ENCODE measurements at regions not wholly inside any gene's neighbourhood (a gene's known extent, or its start where the extent isn't known, plus 50 kb on each side); places are given as distances from the start of the nearest gene placed in this dataset.
"Not testable (repeated sequence)": the region's sequence is repeated elsewhere in the genome, so short reads cannot be mapped to it uniquely, and the experiment has no call there.

DNA sequence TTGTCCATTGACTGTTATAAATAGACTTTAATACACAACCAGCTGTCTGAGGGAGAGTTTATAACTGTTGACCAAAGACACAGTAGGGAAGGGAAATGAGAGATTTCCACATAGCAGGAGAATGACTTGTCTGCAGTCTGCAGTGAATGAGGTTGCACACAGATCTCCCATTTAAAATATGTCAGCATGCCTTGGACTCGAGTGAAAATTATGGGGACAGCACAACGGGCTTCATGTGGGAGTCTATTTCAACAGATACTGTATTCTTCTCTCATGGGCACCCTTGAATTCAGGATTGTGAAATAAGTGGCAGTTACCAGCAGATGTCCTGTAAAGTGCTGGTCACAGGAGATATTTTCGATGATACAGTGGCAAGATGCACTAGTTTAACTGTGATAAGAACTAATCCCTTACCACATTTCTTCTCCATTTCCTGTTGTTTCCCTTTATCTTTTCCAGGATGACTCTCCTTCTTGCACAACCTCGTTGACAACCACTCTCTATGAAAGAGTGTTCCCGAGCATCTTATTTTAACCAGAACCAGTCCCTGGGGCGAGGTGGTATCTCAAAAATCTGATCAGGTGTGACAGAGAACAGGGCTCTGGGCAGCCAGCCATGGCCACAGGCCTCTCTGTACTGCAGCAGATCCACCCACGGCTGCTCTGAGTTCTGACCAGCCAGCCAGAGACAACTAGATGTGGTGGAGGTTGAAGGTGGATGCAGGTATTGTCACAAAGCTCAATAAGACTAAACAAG, 51.5 kb upstream of the MAP3K1 start:
- DNase-seq: peak; percentile 72

DNA sequence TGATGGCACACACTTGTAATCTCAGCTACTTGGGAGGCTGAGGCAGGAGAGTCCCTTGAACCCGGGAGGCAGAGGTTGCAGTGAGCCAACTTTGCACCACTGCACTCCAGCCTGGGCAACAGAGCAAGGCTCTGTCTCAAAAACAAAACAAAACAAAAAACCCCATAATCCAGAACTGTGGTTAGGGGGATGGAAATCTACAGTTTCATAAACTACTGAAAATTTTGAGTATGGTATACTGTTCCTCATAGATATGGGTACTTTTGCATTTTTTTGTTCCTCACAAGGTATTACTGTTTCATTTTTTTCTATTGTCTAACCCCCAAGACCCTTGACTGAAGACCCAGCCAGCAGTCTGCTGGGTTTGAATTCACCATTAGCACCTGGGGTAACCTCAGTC, 52.2 kb upstream of the MAP3K1 start:
- no peak for DNase-seq

DNA sequence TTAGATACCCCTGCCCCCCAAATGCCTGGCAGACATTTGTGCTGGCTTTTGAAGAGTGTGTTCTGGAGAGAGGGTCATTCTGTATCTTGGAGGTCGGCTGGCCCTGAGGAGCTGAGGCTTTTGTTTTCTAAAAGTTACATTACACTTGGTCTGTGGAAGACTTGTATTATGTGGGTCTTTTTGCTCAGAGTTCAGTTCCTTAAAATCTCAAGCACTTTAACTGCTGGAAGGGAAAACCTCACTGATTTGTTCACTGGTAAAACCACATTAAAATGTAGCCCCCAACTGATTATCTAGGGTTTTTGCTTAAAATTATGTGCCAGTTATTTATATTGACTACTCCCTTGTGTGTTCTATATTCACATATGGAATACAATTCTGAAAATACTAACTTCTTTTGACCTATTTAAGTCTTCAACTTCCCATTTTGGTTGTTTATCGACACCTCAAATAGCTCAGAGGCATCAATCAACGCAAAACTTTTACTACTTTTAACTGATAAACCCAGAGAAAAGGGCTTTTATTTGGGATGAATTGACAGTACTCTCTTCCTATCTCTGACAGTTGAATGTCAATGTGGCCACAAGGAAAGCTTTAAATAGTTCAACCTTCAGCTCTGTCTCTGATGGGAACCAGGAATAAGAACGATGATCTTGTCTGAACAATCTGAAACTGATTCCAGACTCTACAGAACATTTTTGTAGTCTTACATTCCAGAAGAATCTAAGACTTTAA, 54.0 kb upstream of the MAP3K1 start:
- DNase-seq: no peak

DNA sequence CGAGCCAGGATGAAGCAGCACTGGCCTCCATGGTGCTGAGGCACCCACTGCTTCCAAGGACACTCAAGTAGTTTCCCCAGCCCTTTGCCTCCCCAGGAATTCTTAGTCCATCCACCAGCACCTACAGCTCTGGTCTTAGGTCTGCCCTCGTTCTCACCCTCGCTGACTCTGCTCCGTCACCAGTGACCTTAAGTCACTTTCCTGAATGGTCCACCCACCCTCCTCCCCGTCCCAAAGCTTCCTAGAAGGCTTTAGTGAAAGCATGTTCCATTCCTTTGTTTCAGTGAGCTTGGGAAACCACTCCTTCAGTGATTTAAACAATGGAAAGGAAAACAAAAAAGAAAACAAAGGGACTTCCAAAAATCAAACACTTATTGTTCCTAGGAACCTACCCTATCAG, 54.6 kb upstream of the MAP3K1 start:
- no peak for DNase-seq

DNA sequence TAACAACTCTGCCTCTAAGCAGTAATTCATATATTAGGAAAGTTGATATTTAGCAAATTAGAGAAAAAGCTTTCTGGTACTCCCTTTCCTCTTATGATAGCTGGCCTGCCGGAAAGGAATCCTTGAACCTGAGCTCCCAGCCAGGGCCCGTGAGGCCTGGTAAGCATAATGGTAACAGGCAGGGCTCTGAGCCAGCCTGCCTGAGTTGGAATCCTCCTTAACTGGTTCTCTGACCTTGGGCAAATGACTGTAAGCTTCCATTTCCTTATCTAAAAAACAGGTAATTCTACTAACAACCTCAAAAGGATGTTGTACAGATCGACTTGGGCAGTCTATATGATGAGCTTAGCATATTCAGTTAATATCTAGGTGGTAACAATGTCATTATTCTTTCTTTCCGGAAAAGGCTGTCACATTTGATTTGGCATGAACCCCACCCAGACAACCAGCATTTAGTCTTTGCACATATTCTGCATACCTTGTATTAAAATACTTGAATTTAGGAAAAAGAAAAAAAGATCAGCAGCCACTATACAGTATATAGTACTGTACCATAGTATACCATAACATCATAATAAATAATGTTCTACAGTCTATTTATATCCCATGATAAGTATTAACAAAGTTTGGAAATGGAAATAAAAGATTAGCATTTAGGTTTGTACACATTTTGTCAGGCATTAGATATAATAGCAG, 55.7 kb upstream of the MAP3K1 start:
- DNase-seq: peak; percentile 13

DNA sequence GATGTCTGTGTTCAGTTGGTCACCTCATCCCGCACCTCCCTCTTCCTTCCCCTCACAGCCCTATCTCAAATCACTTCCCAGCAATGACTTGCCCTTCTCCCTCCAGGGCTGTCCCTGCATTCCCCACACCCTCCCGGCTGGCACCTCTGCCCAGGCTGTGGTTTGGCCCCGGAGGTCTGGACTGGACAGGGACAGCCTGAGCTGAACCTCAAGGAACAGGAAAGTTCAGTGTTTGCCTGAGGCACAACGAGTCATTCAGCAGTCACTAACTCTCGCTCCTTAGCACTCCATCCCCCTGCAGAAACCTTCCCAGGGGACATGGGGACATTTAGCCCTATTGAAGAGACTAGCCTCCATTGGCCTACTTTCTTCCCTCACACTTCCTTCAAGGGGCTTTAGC, 58.3 kb upstream of the MAP3K1 start:
- DNase-seq: peak; percentile 22

DNA sequence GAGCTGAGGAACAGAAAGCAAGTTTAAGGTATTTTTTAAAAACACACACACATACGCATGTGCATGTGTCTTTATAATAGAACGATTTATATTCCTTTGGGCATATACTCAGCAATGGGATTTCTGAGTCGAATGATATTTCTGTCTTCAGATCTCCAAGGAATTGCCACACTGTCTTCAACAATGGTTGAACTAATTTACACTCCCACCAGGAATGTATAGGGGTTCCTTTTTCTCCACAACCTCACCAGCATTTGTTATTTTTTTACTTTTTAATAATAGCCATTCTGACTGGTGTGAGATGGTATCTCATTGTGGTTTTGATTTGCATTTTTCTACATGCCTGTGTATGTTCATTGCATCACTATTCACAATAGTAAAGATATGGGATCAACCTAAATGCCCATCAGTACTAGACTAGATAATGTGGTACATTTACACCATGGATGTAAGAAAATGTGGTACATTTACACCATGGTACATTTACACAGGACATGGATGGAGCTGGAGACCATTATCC, 60.3 kb upstream of the MAP3K1 start:
- no peak for DNase-seq

DNA sequence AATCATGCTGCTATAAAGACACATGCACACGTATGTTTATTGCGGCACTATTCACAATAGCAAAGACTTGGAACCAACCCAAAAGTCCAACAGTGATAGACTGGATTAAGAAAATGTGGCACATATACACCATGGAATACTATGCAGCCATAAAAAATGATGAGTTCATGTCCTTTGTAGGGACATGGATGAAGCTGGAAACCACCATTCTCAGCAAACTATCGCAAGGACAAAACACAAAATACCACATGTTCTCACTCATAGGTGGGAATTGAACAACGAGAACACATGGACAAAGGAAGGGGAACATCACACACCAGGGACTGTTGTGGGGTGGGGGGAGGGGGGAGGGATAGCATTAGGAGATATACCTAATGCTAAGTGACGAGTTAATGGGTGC, 61.8 kb upstream of the MAP3K1 start:
- not testable (repeated sequence) for DNase-seq

DNA sequence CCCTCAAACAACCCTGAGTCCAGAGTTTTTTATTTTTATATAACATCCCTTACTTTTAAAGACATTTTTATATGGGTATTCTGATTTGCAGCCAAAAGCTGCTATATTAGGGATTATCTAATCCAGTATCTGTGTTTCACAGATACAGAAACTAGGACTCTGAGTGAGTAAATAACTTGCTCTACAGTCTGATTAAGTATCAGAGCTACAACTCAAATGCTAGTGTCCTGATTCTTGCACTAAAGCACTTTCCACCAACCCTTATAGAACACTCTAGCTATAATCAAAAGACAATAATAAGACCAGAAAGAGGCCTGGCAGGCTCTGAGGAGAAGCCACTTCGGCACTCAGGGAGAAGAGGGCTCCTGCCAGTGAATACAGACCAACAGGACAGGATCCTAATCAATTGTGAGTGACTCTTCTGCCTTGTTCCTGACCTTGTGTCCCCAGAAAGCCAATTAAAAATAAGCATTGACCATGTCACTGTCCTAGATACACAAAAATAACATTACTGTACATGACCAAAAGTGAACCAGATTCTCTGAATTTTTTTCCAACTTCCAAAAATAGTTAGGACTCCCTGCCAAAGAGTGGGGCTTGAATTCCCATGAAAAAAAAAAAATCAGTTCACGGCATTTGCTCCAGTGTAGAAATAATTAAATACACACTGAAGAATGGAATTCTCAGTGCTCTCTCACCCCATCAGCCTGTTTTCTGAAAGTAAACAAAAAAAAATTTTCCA, 63.6 kb upstream of the MAP3K1 start:
- no peak for DNase-seq

DNA sequence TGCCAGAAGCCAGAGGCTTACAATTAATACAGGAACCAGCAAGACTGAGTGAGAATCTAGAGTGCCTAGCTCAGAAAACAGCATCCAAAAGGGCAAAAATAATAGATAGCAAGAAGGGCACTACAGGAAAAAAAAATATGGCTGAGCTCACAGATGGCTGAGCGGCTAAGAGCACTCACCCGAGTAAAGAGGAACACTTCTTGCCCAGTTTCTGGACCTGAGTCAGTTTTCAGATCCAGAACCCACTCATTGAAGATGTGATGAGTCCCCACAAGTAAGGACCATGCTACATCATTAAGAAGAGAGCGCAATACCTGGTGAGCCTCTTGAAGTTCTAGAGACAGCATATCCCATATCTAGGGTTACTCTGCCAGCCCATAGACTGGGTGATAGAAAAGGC, 65.5 kb upstream of the MAP3K1 start:
- DNase-seq: no peak

DNA sequence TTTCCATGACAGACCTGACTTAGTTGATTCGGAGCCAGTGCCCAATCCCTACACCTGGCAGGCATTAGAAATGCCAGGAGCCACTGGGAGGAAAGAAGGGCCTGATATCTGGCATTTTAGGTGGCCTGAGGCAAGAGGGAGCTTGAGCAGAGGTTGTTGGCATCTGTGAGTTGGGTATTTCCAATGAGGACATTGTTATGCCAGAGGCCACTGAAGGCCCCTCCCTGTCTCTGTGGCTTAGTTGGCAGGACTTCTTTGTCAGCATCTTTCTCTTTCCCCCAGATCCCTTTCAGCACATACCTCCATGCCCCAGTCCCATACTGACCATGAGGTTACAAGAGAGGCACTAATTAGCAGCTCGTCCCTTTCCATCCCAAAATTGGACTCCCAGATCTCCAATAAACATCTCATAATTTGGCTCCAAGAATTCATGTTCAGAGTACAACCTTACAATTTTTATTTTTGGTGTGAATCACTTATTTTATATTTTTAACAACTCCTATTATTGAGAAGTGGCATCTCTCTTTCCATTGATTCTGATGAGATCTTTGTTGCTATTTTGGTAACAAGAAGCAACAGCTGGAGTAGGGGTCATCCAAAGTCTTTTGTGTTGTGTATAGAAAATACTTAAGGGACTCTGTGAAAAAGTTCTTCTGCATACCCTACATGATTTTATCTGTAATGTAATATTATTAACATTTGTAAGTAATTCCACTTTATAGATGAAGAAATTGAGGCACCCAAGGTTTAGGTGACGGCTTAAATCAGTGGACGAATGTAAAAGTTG, 68.6 kb upstream of the MAP3K1 start:
- no peak for DNase-seq

DNA sequence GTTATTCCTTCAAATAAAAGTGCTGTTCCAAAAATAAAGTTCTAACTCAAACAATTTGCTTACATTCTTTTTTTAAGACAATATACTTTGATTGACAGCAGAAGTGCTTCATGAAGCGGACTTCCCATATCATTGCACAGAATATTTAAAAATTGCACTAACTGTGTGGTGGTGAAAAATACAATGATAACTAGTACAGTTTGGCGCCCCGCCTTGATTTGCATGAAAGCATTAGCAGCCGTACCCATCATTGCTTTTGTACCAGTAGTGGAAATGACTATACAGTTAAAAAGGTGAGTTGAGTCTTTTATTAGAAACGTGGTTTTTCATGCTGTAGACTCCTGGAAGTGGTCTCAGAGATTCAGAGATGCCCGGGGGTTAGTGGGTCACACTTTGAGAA, 69.5 kb upstream of the MAP3K1 start:
- no peak for DNase-seq

DNA sequence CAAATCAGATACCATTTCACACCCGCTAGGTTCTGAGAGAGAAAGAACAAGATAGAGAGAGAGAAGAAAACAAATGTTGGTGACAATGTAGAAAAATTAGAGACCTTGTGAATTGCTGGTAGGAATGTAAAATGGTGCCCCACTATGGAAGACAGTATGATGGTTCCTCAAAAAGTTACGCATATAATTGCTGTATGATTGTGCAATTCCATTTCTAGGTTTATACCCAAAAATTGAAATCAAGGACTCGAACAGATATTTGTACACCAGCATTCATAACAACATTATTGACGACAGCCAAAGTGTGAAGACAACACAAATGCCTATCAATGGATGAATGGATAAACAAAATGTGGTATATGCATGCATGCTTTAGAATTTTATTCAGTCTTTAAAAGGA, 74.5 kb upstream of the MAP3K1 start:
- no peak for DNase-seq

DNA sequence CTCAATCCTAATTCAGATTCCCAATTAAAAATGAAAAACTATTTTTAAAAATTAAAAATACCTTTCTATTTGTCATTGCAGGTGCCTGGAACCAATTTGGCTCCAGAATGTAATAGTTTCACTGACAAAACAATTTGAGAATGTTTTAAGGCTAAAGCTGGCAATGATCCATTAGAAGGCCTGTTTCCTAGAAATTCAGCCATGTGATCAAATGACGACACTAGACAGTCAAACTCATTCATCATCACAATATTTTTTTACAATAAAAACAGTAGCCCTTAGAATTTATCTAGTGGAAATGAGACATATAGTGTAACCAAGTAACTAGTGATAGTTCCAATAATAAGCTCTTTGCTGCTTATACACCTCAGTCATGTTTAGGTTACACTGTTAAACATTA, 75.4 kb upstream of the MAP3K1 start:
- no peak for DNase-seq

DNA sequence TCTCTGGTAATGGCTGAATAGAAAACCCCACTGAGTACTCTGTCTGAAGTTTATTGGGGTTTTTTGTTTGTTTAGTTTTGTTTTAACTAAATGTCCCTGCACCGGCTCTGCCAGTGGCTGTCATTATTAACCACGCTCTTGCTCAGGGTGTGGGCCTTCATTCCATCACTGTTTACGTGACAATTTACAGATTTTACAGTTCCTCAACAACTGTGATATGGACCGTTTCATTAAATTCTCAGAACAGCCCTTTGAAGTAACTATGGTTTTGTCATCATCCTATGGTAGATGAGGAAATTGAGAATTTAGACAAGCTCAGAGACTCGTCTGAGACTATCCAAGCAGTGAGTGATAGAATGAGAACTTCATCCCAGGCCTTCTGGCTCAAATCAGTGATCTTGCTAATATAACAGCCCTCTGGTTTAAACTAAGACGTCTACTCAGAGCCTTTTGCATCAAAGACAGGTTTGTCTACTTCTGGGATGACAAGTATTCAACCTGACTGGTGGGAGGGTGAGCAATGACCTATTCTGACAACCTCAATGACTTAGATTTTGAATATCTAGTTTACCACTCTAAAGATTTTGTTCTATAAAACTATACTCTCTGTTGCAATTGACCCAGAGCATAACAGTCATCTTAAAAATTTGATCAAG, 77.3 kb upstream of the MAP3K1 start:
- DNase-seq: no peak

DNA sequence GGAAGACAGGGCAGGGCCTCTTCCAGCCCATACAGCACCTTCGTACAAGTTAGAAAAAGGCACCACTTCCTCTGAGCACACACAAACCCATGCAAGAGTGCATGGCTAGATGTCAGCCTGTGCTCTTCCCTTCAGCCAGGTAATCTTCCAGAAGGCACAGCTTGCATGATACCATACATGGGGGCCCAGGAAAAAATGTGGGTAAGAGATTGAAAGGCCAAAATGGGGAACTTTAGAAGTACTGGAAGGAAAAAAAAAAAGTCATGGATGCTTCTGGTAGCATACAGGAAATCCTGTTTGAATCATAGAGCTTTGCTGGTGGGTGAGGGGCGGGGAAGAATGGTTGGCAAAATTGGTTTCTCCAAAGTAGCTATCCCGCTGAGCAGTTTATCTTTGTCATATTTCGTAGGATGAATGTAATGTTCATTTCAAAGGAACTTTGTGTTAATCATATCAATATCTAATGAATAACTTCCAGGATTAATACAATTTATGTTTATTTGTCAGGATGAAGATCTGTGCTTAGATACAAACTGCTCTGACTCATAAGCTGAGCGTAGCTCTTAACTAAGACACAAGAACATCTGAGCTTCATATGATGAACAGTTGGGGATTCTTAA, 78.2 kb upstream of the MAP3K1 start:
- DNase-seq: no peak

DNA sequence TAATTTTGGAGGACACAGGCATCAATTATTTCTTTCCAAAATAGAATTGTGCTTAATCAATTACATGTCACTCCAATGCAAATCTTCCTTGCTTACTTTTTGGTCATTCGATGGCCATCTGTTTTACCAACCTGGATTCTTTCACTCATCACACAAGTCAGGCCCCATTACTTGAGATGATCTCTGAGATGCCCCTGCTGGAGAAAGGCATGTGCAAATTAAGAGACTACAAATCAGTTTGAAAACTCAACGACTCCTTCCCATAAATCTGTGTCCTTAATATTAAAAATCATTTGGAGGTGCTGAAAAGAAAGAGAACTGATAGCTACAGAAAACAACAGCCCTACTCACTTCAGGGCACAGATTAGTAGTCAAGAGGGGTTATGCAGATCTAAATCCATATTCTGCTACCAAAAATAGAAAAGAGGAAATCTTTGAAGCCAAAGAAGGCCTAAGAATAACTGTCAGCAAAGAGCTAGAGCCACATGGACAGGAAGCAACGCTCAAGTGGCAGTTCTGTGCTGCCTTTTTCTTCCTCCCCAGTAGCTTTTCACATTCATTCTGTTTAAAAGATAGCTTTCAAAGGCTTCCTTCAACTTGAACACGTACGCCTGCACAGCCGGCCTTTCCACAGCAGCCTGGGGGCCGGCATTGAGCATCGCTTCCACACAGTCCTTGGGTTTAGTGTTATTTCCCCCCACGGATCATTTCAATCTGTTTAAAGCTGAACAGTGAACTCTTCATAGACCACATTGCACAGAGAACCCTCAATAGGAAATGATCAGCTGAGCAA, 79.3 kb upstream of the MAP3K1 start:
- no peak for DNase-seq

DNA sequence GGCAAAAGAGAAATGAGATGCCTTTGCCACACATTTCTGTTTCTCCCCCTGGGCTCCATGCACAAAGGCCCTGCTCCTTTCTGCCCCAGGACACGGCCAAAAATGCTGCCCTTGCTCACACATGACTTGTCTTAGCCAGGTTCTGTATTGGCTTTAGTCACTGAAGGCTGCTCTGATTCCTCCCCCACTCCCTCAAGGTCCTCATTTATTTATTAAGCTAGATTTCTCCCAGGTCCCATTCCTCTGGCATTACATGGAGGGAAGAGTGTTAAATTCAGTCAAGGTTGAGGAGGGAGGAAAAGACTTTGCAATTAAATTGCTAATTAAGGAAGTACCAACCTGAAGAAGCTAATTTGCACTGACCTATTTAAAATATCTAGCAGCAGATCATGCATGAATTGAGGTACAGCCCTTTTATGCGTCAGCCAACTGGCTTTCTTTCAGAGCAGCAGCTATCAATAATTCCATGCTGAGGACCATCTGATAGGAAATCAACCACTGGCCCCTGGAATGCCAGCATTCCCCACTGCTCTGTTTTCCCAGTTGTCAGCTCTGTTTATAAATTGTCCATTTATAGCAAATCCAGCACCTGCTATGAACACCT, 81.2 kb upstream of the MAP3K1 start:
- no peak for DNase-seq

DNA sequence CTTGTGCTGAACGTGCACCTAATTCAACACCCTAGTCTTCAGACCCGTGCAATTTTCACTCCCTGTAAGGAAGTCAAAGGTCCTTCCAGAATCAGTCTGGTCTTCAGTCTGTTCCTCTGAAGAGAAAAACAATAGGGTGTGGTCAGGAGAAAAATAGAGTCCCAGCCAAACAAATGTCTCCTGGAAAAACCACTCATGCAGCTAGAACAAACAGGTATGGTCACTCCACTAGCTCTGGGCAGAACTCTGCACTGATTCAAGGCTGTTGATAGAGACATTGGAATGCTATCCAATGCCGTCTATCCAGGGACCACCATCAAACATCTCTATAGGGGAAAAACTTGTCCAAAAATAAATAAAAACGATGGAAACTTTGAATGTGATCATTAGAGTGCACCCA, 81.8 kb upstream of the MAP3K1 start:
- DNase-seq: no peak

DNA sequence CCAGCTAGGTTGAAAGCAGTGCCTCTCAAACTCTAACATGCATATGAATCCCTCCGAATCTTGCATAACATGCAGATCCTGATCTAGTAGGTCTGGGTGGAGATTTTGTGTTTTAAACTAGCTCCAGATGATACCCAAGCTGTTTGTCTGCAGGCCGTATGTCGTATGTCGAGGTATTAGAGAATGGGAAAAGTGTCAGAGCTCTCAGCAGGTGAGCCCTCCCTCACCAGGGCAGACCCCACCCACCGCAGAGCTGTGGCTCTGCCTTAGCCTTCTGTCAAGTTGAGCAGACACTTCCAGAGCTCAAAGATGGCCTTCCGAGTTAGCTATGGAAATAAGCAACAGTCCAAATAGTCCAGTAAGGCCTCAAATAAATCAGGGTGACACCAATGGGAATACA, 83.2 kb upstream of the MAP3K1 start:
- DNase-seq: no peak

Measured in NCI-H226 (cell line).